IMR-90 (cell line): ENCODE measurements at regions not wholly inside any gene's neighbourhood (a gene's known extent, or its start where the extent isn't known, plus 50 kb on each side); places are given as distances from the start of the nearest gene placed in this dataset.

Experiments
- BHLHE40 ChIP-seq: fragments of 150-350 bp; IDR thresholded peaks from 2 replicates; pipeline ENCODE4 v1.6.1; 2016; ENCODE audit warnings: mild to moderate bottlenecking, low read depth, low read length
- CEBPB ChIP-seq: IDR thresholded peaks from 2 replicates; pipeline ENCODE4 v1.6.1; 2012; ENCODE audit warnings: low read depth, low read length, improper control_type of control experiment
- MAFK ChIP-seq: IDR thresholded peaks from 2 replicates; pipeline ENCODE4 v1.6.1; 2012; ENCODE audit warnings: low read depth, low read length, improper control_type of control experiment
- POLR2A ChIP-seq: IDR thresholded peaks from 2 replicates; pipeline ENCODE4 v1.6.1; 2012; ENCODE audit warnings: mild to moderate bottlenecking, low read depth, low read length
- RAD21 ChIP-seq: IDR thresholded peaks from 2 replicates; pipeline ENCODE4 v1.6.1; 2012; ENCODE audit warnings: low read length, improper control_type of control experiment
- RFX5 ChIP-seq: IDR thresholded peaks from 2 replicates; pipeline ENCODE4 v1.8.0; 2012; ENCODE audit warnings: low read depth, mild to moderate bottlenecking, low read length, moderate library complexity
- TF ChIP-seq, protein P1 (sequence below): conservative IDR thresholded peaks from 2 replicates; pipeline ENCODE4 v1.5.1; 2012; ENCODE audit warnings: mild to moderate bottlenecking, low read depth, low read length, improper control_type of control experiment

- TF ChIP-seq, protein P1, sequence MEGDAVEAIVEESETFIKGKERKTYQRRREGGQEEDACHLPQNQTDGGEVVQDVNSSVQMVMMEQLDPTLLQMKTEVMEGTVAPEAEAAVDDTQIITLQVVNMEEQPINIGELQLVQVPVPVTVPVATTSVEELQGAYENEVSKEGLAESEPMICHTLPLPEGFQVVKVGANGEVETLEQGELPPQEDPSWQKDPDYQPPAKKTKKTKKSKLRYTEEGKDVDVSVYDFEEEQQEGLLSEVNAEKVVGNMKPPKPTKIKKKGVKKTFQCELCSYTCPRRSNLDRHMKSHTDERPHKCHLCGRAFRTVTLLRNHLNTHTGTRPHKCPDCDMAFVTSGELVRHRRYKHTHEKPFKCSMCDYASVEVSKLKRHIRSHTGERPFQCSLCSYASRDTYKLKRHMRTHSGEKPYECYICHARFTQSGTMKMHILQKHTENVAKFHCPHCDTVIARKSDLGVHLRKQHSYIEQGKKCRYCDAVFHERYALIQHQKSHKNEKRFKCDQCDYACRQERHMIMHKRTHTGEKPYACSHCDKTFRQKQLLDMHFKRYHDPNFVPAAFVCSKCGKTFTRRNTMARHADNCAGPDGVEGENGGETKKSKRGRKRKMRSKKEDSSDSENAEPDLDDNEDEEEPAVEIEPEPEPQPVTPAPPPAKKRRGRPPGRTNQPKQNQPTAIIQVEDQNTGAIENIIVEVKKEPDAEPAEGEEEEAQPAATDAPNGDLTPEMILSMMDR = no peak
- TF ChIP-seq POLR2A (no peak), BHLHE40 (no peak), RAD21 (no peak), CEBPB (no peak), MAFK (no peak), RFX5 (no peak)
These were observed 52.7 kb upstream of the BOD1L2 start for GRCh38 chr18:57094175-57094574.
